IPS-NIHi11 (cell line): ENCODE measurements at regions not wholly inside any gene's neighbourhood (a gene's known extent, or its start where the extent isn't known, plus 50 kb on each side); places are given as distances from the start of the nearest gene placed in this dataset.

ENCODE experiments used
- DNase-seq: peaks from one replicate; pipeline ENCODE4 v3.0.0; 2012; ENCODE audit warnings: mixed read lengths, low spot score

GRCh38 chr6:155523821-155524651 lies 68.4 kb upstream of the NOX3 start:
- DNase-seq, result peak; percentile 80

- DNase-seq, result no peak
These were observed 66.1 kb upstream of the NOX3 start for GRCh38 chr6:155521719-155522118.

DNA sequence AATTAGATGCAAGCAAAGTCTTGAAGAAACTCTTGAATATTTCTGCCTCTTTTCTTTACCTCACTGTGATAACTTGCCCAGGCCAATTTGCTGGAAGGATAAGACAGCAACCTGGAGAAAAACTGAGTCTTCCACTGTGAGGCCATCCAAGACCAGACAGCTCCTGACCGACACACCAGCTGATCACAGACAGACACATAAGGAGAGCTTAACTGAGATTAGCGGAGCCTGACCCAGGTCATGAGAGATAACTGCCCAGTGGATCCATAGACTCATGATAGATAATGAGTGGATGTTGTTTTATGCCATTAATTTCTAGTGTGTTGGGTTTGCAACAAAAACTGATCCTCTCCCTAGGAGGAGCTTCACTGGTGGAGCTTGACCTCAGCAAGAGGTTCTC lies 64.4 kb upstream of the NOX3 start:
- no peak for DNase-seq

- DNase-seq, result no peak
These were observed 63.6 kb upstream of the NOX3 start for GRCh38 chr6:155519176-155519738.

- no peak for DNase-seq
These were observed 61.7 kb upstream of the NOX3 start for GRCh38 chr6:155517294-155517693.

GRCh38 chr6:155510879-155511278 lies 55.2 kb upstream of the NOX3 start:
- no peak for DNase-seq

DNA sequence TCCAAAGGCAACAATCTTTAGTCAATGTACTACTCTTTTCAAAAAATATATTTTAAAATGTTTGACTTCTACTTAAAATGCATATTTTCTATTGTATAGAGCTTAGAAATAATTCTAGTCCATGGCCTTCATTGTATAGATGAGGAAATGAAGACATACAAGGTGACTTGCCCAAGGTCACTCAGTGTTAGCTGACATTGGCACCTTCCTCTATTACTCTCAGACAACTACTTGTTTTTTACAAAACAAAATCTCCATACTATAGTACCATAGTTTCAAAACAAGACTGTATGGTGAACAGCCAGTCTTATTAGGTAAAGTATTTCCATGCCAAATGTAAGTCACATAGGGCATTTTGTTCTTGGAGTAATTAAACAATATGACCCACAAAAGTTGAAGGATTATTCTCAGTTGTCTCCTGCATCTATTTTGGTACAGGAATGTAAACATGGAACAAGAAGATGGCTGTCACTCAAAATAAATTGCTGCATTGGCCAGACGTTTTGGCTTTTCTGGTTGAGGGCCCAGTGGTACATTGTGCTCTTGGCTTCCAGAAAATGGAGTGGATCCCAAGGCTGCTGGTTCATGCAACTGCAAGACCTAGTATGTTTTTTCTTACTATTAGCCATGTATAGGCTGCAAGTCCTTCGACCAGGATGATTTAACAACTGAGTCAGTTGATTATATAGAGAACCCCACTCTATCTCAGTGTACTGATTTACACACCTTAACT lies 54.3 kb upstream of the NOX3 start:
- DNase-seq, result no peak

DNA sequence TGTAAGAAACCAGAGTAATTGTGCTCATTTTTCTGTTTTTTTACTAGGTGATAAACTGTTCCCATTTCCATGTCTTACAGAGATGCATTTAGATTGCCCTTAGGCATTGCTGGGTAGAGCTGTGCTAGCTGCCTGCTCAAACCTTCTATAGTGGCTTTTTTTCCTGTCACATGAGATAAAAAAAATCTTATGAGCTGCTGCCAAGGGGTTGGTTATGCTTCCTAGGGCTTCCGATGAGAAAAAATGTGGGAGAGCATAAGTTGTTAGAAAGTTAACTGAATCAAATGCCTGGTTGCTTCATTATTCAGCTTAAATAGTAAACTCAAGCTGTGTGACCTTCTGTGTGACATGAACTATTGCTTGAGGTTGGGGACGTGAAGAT lies 50.0 kb upstream of the NOX3 start:
- DNase-seq, result no peak
